Aorta (tissue), 5 donors: ENCODE measurements at regions not wholly inside any gene's neighbourhood (a gene's known extent, or its start where the extent isn't known, plus 50 kb on each side); places are given as distances from the start of the nearest gene placed in this dataset.
"Not testable (repeated sequence)": the region's sequence is repeated elsewhere in the genome, so short reads cannot be mapped to it uniquely, and the experiment has no call there.

Experiments
- ATAC-seq: fragments of 200-7000 bp; cut with Tn5 transposase; one replicate; pipeline ENCODE4 v1.9.1; 2022; ENCODE audit warnings: moderate library complexity; ENCODE audit not compliant: low FRiP score
- DNase-seq, 2 donors: peaks; one replicate each; pipeline ENCODE4 v3.0.0-alpha.2; 2020
- H3K27ac ChIP-seq, 2 donors: one replicate each; pipeline ENCODE4 v1.5.1; 2013; ENCODE audit warnings: low read length in 2 of 2, mild to moderate bottlenecking in 2 of 2, moderate library complexity in 2 of 2, control low read depth in 1 of 2, inconsistent platforms in 1 of 2, low read depth in 1 of 2
- H3K27me3 ChIP-seq, 2 donors: one replicate each; pipeline ENCODE4 v1.6.1; 2013; ENCODE audit warnings: control low read depth in 1 of 2, low read length in 1 of 2, mild to moderate bottlenecking in 1 of 2, moderate library complexity in 1 of 2; ENCODE audit not compliant: insufficient read depth in 2 of 2, control insufficient read depth in 1 of 2
- H3K36me3 ChIP-seq, 2 donors: one replicate each; pipeline ENCODE4 v1.6.1; 2013; ENCODE audit warnings: control low read depth in 1 of 2, low read length in 1 of 2, mild to moderate bottlenecking in 1 of 2; ENCODE audit not compliant: insufficient read depth in 2 of 2, control insufficient read depth in 1 of 2
- H3K4me1 ChIP-seq, 2 donors: one replicate each; pipeline ENCODE4 v1.6.1; 2013; ENCODE audit warnings: low read length in 2 of 2, control low read depth in 1 of 2, mild to moderate bottlenecking in 1 of 2, moderate library complexity in 1 of 2; ENCODE audit not compliant: insufficient read depth in 2 of 2, control insufficient read depth in 1 of 2
- H3K4me3 ChIP-seq, 2 donors: one replicate each; pipeline ENCODE4 v1.5.1; 2013; ENCODE audit warnings: low read length in 2 of 2, control low read depth in 1 of 2, mild to moderate bottlenecking in 1 of 2
- H3K9me3 ChIP-seq: one replicate; pipeline ENCODE4 v1.6.1; 2013; ENCODE audit warnings: mild to moderate bottlenecking, low read length; ENCODE audit not compliant: control insufficient read depth
- WGBS, 2 donors: extraction: QIAGEN DNeasy Blood & Tissue Kit; methylation state at CpG; one replicate each; pipeline ENCODE4 v1.1.7; 2013; 5-methylcytosine and 5-hydroxymethylcytosine counted together
- intact Hi-C, 2 donors: fragments of 100-400 bp; cut with DNase I; formaldehyde crosslinking; loops; one replicate each; pipeline versions ENCODE4 v1.14.2 to v1.15.0; 2022
- donor health status: healthy with polysubstance abuse.
- donor health status: Bipolar disorder and iron deficiency.
- donor health status: DM: no; HTN: no; CAD: no.
- donor health status: DM: no; HTN: no; CAD: no.
- donor health status: DM: yes; HTN: yes; CAD: no.

DNA sequence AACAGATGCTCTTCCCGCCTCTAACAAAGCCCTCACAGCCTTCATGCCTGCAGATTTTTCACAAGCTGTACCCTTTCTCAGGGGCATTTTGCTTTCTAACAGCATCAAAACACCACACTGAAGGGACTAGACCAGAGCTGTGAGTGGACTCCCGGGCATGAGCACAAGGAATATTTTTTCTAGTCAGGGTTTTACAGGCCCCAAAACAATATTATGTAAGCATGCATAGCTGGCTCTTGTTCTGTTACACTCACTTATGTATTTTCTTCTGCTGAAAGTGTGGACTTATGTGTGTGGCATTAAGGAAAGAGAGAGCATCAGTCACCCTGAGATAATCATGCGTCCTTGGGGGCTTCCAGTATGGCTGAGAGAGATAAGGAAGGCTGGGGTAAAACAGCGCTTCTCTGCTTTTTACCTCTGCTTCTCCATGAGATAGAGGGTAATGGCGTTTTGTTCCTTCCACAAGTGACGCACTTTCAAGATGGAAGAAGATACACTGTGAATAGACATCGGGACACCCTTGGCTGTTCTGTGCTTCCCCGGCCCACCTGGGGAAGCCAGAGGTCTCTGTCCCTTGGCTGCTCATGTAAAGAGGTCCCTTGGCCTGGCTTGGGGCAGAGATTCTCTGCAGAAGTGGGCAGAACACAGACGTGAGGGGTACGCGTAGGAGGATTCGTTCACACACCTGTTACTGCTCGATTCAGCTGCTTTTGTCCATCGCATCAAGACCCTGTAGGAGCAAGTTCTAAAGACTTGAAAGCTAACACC, 266.7 kb upstream of the RAB4A start:
- H3K4me1 ChIP-seq = peaks cover 0 to 2% of the 10 kb centered on the region in 2 donors
- DNase-seq = no peak
- no peak for ATAC-seq
- H3K36me3 ChIP-seq = no peaks in the 10 kb centered on the region
- H3K9me3 ChIP-seq = no peaks in the 10 kb centered on the region
- H3K27me3 ChIP-seq = no peaks in the 10 kb centered on the region
- no peak overlapping the region for H3K4me3 ChIP-seq
- 83 to 85% methylated on average over 14 of the region's 14 CpGs for WGBS, 2 donors
- peak overlapping the region in 1 of 2 donors; percentile 58 for H3K27ac ChIP-seq
- intact Hi-C loops = no loop called here

DNA sequence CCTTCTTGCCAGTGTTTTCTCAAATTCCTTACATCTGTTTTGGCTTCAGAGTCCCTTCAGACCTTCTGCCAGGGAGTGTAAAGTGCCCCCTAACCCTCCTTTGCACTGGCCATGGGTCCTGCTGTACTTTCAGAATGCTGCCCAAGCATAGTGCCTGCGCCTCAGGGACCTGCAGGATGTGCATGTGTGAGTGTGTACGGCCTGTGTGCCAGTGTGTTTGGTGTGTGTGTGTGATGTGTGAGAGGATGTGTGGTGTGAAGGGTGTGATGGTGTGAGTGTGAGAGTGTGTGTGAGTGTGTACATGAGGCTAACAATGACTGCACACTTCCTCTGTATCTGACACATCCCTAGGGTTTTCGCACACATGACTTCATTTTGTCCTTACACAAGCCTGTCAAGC, 265.8 kb upstream of the RAB4A start:
- 98 to 99% methylated on average over 3 of the region's 3 CpGs for WGBS, 2 donors
- ATAC-seq = no peak

DNA sequence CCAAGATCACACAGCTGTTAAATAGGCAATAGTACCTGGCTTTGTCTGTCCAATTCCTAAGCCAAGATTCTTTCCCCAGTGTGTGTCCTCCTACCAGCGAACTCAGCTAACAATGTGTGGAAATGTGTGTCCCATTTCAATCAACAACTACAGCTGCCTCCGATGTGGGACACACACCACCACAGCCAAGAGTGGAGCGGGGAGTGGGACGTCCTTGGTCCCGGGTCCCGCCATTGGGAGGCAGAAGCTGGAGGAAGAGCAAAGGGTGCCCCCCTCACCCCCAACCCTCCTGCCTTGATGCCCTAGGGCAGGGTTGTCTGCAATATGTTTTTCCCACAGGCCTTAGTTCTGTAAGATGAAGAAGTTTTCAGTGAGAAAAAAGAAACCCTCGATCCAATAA, 265.4 kb upstream of the RAB4A start:
- no peak for ATAC-seq
- intact Hi-C loops = no loop called here

More for the DNA sequence above, 265.8 kb upstream of the RAB4A start:
- Histone ChIP-seq H3K4me3 (no peak overlapping the region), H3K27ac (no peak overlapping the region), H3K4me1 (peaks cover 0 to 2% of the 10 kb centered on the region in 2 donors), H3K27me3 (no peaks in the 10 kb centered on the region), H3K9me3 (no peaks in the 10 kb centered on the region), H3K36me3 (no peaks in the 10 kb centered on the region)
- no peak for DNase-seq
- intact Hi-C loops = no loop called here

DNA sequence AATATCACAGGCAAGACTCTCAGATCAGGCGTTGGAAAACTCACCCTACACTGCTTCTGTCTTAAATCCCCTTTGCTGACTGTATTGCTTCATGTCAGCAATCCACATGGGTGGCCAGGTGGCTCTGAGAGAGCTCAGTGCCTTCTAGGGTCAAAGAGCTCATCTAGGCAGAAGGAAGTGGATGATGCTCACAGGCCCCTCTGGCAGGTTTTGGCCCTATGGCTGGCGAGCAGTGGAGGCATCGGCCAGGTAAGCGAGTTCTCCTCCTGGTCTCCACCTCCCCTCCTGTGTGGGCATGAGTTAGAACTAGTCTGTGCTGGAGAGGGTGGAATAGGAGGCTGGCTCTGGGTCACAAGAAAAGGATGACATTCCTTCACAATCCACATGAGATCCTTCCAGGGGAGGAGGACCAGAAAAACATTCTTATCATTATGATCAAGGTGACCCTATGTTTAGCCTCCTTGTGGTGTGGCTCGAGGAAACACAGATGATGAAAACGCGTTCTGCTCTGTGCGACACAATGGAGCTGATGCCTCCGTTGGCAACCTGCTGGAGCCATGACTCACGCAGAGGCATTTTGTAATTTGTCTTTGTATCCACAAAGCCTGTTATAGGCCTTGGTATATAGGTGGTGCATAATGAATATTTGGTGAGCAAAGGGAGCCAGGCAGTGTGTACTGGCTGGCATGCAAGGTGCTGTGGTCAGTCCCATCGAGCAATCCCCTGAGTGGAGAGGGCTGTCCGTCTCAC, 264.6 kb upstream of the RAB4A start:
- no peaks in the 10 kb centered on the region for H3K9me3 ChIP-seq
- H3K4me1 ChIP-seq = peaks cover 0 to 2% of the 10 kb centered on the region in 2 donors
- H3K36me3 ChIP-seq = no peaks in the 10 kb centered on the region
- H3K27ac ChIP-seq = no peak overlapping the region
- no peak for DNase-seq
- intact Hi-C loops = no loop called here
- H3K27me3 ChIP-seq = no peaks in the 10 kb centered on the region
- 88 to 95% methylated on average over 12 of the region's 12 CpGs for WGBS, 2 donors
- no peak overlapping the region for H3K4me3 ChIP-seq
- ATAC-seq = no peak

More for the DNA sequence above, 265.4 kb upstream of the RAB4A start:
- H3K4me1 ChIP-seq = peaks cover 0 to 2% of the 10 kb centered on the region in 2 donors
- no peak for DNase-seq
- H3K4me3 ChIP-seq = no peak overlapping the region
- no peaks in the 10 kb centered on the region for H3K27me3 ChIP-seq
- H3K36me3 ChIP-seq = no peaks in the 10 kb centered on the region
- 92 to 95% methylated on average over 7 of the region's 7 CpGs for WGBS, 2 donors
- no peaks in the 10 kb centered on the region for H3K9me3 ChIP-seq
- H3K27ac ChIP-seq = no peak overlapping the region

DNA sequence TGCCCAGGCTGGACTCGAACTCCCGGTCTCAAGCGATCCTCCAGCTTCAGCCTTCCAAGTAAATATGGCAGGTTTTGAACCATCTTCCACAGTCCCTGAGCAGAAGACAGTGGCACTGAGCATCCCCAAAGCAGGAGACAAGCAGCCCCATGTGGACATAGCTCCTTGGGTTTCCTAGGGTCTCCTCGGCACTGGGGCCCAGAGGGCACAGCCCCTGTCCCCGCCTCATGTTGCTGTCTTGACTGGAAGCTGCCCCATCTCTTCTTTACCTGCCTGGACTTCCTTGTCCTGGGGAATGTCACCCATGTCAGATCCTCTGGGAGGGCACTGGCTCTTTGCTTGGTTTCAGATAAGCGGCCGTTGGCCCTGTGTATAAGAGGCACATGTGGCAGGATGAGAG, 263.7 kb upstream of the RAB4A start:
- no peak for DNase-seq
- ATAC-seq = no peak
- Histone ChIP-seq H3K27me3 (no peaks in the 10 kb centered on the region), H3K4me1 (peaks cover 0 to 2% of the 10 kb centered on the region in 2 donors), H3K27ac (no peak overlapping the region), H3K36me3 (no peaks in the 10 kb centered on the region), H3K4me3 (no peak overlapping the region), H3K9me3 (no peaks in the 10 kb centered on the region)
- intact Hi-C loops = no loop called here
- WGBS, 2 donors = 88 to 95% methylated on average over 7 of the region's 7 CpGs

DNA sequence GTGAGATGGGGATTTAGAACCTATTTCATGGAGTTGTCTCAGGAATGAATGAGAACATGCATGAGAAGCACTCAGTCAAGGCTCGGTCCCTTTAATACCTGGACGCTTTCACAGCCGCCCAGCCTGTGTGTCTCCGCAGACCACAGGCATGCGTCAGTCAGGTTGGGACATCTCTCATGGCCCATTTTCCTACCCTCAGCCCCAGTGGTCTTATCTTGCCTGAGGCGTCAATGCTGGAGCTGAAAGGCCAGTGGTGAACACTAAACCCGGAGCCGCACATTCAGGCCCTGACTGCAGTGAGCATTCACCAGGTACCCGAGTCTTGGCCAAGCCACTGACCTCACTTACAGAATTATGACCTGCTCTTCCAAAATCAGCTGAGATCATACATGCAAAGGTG, 263.2 kb upstream of the RAB4A start:
- Histone ChIP-seq H3K27ac (no peak overlapping the region), H3K36me3 (no peaks in the 10 kb centered on the region), H3K27me3 (no peaks in the 10 kb centered on the region), H3K9me3 (no peaks in the 10 kb centered on the region), H3K4me1 (peaks cover 0 to 2% of the 10 kb centered on the region in 2 donors), H3K4me3 (no peak overlapping the region)
- intact Hi-C loops = no loop called here
- ATAC-seq (no peak), DNase-seq (no peak)
- 98 to 99% methylated on average over 9 of the region's 9 CpGs for WGBS, 2 donors

DNA sequence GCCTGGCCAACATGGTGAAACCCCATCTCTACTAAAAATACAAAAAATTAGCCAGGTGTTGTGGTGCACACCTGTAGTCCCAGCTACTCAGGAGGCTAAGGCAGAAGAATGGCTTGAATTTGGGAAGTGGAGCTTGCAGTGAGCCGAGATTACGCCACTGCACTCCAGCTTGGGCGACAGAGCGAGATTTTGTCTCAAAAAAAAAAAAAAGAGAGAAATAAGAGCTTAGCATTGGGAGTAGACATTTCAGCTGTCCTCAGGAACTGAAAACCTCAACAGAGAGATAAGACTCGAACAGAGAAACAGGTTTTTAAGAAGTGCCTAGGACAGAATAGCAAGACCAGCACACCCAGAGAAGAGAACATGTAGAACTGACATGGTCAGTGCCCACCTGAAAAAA, 262.6 kb upstream of the RAB4A start:
- H3K9me3 ChIP-seq, H3K36me3 ChIP-seq, intact Hi-C loops, DNase-seq, H3K27ac ChIP-seq, H3K4me1 ChIP-seq, H3K4me3 ChIP-seq, H3K27me3 ChIP-seq, ATAC-seq: not testable (repeated sequence)
- WGBS, 2 donors = 91 to 92% methylated on average over 5 of the region's 5 CpGs

DNA sequence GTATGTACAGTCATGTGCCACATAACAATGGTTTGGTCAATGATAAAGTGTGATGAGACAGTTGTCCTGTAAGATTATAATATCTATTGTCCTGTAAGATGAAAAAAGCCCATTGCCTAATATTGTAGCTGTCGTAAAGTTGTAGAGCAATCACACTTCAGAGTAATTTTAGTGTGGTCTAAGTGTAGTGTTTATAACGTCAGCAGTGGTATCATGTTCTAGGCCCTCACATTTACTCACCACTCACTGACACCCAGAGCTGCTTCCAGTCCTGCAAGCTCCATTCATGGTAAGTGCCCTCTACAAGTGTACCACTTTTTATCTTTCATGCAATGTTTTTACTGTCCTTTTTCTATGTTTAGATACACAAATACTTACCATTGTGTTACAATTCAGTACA, 259.9 kb upstream of the RAB4A start:
- no peaks in the 10 kb centered on the region for H3K27me3 ChIP-seq
- no peak overlapping the region for H3K27ac ChIP-seq
- intact Hi-C loops = no loop called here
- WGBS, 2 donors = 90 to 96% methylated on average over 2 of the region's 2 CpGs
- H3K9me3 ChIP-seq = no peaks in the 10 kb centered on the region
- no peaks in the 10 kb centered on the region for H3K4me1 ChIP-seq
- DNase-seq (no peak), ATAC-seq (no peak)
- H3K4me3 ChIP-seq = no peak overlapping the region
- H3K36me3 ChIP-seq = no peaks in the 10 kb centered on the region

DNA sequence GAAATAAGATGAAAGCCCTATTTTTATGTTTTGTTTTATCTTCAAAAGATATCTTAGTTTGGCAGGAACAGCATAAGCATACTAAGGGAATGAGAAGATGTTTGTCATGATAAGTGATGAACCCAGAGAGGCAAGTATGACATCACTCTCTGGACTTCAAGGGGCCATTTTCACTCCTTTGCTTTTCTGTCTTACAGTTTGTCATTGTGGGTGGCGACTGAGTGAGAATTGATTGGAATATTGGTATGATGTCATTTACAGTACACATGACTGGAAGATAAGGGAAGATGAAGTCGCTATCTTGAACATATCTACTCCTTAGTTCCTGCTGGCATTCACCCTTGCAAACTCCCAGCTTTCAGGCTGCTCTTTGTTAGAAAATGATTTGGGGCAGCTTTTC, 258.1 kb upstream of the RAB4A start:
- whole genome bisulfite sequencing, 2 donors = 80 to 90% methylated on average over 2 of the region's 2 CpGs

More for the DNA sequence above, 258.1 kb upstream of the RAB4A start:
- H3K9me3 ChIP-seq = no peaks in the 10 kb centered on the region
- H3K27ac ChIP-seq = no peak overlapping the region
- ATAC-seq (no peak), DNase-seq (no peak)
- H3K4me1 ChIP-seq = no peaks in the 10 kb centered on the region
- no peak overlapping the region for H3K4me3 ChIP-seq
- intact Hi-C loops = no loop called here
- no peaks in the 10 kb centered on the region for H3K27me3 ChIP-seq
- H3K36me3 ChIP-seq = no peaks in the 10 kb centered on the region
